Thyroid gland (tissue), 4 donors: ENCODE measurements at regions not wholly inside any gene's neighbourhood (a gene's known extent, or its start where the extent isn't known, plus 50 kb on each side); places are given as distances from the start of the nearest gene placed in this dataset.

Source experiments
- DNase-seq, 2 donors: peaks; one replicate each; pipeline ENCODE4 v3.0.0-alpha.2; 2019
- H3K27ac ChIP-seq, 3 donors: fragments of 200-600 bp; sonication (generic); 1 replicate in 2 of 3; 2 replicates in 1 of 3; pipeline ENCODE4 v1.5.1; 2016 to 2019; ENCODE audit warnings: mild to moderate bottlenecking in 1 of 3, moderate library complexity in 1 of 3
- H3K27me3 ChIP-seq: fragments of 200-600 bp; sonication (generic); one replicate; pipeline ENCODE4 v1.5.1; 2019
- H3K36me3 ChIP-seq, 2 donors: fragments of 200-600 bp; sonication (generic); one replicate each; pipeline ENCODE4 v1.5.1; 2016 to 2019
- H3K4me1 ChIP-seq, 2 donors: fragments of 200-600 bp; sonication (generic); one replicate each; pipeline ENCODE4 v1.5.1; 2017 to 2019
- H3K4me3 ChIP-seq, 3 donors: fragments of 200-600 bp; sonication (generic); replicated peaks in 1 of 3; 1 replicate in 2 of 3; 2 replicates in 1 of 3; pipeline ENCODE4 v1.5.1; 2016; ENCODE audit warnings: mild to moderate bottlenecking in 1 of 3
- H3K9me3 ChIP-seq: fragments of 200-600 bp; sonication (generic); one replicate; pipeline ENCODE4 v1.5.1; 2017
- POLR2A ChIP-seq, 2 donors: fragments of 450-650 bp; IDR thresholded peaks; one replicate each; pipeline ENCODE4 v1.6.1; 2017; ENCODE audit warnings: antibody characterized with exemption in 2 of 2, mild to moderate bottlenecking in 2 of 2, moderate library complexity in 1 of 2
- WGBS, 2 donors: methylation state at CpG; one replicate each; pipeline ENCODE4 v1.1.5; 2017; 5-methylcytosine and 5-hydroxymethylcytosine counted together
- intact Hi-C: fragments of 100-400 bp; cut with DNase I; formaldehyde crosslinking; loops from one replicate; pipeline ENCODE4 v1.15.1; 2023
- TF ChIP-seq, protein P1 (sequence below), 6 experiments: fragments of 200-600 bp in 3 of 6; fragments of 450-650 bp in 3 of 6; sonication (generic) in 3 of 6; IDR thresholded peaks; one replicate each; pipeline ENCODE4 v1.5.1; 2016 to 2019; ENCODE audit warnings: antibody characterized with exemption in 6 of 6, mild to moderate bottlenecking in 2 of 6, inconsistent platforms in 1 of 6, moderate library complexity in 1 of 6

DNA sequence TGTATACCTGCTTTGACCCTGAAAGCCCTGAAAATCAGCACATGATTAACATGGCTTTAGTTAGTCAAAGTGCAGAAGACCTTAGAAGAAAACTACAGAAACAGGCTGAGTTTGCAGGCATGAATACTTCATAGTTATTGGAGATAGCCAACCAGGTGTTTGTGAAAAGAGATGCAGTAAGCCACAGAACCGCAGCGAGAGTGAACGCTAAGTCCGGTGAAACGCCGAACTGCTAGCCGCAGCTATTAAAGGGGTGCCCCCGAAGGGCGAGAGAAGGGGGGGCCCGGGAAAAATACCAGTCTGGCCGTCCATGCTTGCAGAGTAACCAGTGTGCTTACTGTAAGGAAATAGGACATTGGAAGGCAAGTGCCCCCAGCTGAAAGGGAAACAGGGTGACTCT is 784.0 kb upstream of the TMEM132C start:
- H3K4me3 ChIP-seq: no peak overlapping the region
- DNase-seq: no peak
- 89 to 92% methylated on average over 11 of the region's 11 CpGs for WGBS, 2 donors
- TF ChIP-seq, protein P1, sequence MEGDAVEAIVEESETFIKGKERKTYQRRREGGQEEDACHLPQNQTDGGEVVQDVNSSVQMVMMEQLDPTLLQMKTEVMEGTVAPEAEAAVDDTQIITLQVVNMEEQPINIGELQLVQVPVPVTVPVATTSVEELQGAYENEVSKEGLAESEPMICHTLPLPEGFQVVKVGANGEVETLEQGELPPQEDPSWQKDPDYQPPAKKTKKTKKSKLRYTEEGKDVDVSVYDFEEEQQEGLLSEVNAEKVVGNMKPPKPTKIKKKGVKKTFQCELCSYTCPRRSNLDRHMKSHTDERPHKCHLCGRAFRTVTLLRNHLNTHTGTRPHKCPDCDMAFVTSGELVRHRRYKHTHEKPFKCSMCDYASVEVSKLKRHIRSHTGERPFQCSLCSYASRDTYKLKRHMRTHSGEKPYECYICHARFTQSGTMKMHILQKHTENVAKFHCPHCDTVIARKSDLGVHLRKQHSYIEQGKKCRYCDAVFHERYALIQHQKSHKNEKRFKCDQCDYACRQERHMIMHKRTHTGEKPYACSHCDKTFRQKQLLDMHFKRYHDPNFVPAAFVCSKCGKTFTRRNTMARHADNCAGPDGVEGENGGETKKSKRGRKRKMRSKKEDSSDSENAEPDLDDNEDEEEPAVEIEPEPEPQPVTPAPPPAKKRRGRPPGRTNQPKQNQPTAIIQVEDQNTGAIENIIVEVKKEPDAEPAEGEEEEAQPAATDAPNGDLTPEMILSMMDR (IDR thresholded peaks at IDR 0.05): no peak
- TF ChIP-seq POLR2A (IDR thresholded peaks at IDR 0.05): no peak
- intact Hi-C loops: no loop called here
- no peaks in the 10 kb centered on the region for H3K27me3 ChIP-seq
- H3K9me3 ChIP-seq: no peaks in the 10 kb centered on the region
- no peaks in the 10 kb centered on the region for H3K36me3 ChIP-seq
- H3K4me1 ChIP-seq: no peaks in the 10 kb centered on the region
- no peak overlapping the region for H3K27ac ChIP-seq

DNA sequence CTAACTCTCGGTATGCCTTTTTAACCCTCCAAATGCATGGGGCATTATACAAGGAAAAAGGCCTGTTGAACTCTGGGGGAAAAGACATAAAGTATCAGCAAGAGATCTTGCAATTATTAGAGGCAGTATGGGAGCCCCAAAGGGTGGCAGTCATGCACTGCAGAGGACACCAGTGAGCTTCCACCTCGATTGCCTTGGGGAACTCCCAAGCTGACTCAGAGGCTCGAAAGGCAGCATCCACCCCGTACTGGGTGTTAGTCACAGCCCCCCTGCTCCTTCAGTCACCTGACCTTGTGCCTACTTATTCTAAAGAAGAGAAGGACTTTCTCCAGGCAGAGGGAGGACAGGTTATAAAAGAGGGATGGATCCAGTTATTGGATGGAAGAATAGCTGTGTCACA is 781.4 kb upstream of the TMEM132C start:
- WGBS, 2 donors: 69 to 72% methylated on average over 3 to 4 of the region's 4 CpGs
- no peak for TF ChIP-seq POLR2A (IDR thresholded peaks at IDR 0.05)
- TF ChIP-seq, protein P1 (IDR thresholded peaks at IDR 0.05): no peak
- DNase-seq: no peak
- Histone ChIP-seq H3K27me3 (no peaks in the 10 kb centered on the region), H3K27ac (no peak overlapping the region), H3K9me3 (no peaks in the 10 kb centered on the region), H3K36me3 (no peaks in the 10 kb centered on the region), H3K4me3 (no peak overlapping the region), H3K4me1 (no peaks in the 10 kb centered on the region)
- intact Hi-C loops: no loop called here

DNA sequence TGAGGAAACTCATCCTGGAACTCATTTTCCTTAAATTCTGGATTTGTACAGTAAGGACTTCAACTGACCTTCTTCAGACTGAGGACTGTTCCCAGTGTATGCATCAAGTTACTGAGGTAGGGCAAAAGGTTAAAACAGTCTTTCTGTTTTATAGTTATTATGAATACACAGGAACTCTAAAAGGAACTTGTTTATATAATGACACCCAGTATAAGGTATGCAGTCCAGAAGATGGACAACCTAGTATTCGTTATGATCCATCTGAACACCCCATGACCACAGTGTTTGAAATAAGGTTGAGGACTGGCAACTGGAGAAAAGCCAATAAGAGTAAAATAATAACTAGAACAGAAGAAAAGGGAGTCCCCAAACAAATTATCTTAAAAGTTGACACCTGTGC is 779.9 kb upstream of the TMEM132C start:
- 83 to 90% methylated on average over 1 of the region's 1 CpG for WGBS, 2 donors
- H3K4me3 ChIP-seq: no peak overlapping the region
- no peaks in the 10 kb centered on the region for H3K4me1 ChIP-seq
- TF ChIP-seq POLR2A (IDR thresholded peaks at IDR 0.05): no peak
- TF ChIP-seq, protein P1 (IDR thresholded peaks at IDR 0.05): no peak
- no peaks in the 10 kb centered on the region for H3K9me3 ChIP-seq
- no peak overlapping the region for H3K27ac ChIP-seq
- no peak for DNase-seq
- no peaks in the 10 kb centered on the region for H3K36me3 ChIP-seq
- no peaks in the 10 kb centered on the region for H3K27me3 ChIP-seq
- intact Hi-C loops: no loop called here

DNA sequence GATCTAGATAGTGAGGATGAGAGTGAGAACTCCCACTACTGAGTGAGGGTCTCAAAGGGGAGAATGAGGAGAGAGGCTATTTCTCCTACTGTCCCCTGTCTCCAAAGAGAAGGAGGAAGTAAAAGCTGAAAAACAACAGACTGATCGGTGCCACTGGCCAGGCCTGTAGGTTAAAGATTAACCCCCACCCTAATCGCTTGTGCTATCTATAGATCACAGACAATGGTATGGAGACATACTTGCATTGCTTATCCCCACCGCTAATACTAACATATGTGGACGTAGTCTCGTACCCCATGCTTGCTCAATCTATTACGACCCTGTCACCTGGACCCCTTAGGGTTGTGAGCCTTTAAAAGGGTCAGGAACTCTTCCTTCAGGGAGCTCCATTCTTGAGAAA is 777.9 kb upstream of the TMEM132C start:
- TF ChIP-seq, protein P1 (IDR thresholded peaks at IDR 0.05): no peak
- TF ChIP-seq POLR2A (IDR thresholded peaks at IDR 0.05): no peak
- Histone ChIP-seq H3K4me1 (no peaks in the 10 kb centered on the region), H3K27me3 (no peaks in the 10 kb centered on the region), H3K9me3 (no peaks in the 10 kb centered on the region), H3K27ac (no peak overlapping the region), H3K4me3 (no peak overlapping the region), H3K36me3 (no peaks in the 10 kb centered on the region)
- 62 to 63% methylated on average over 6 of the region's 6 CpGs for WGBS, 2 donors
- intact Hi-C loops: no loop called here
- DNase-seq: no peak

DNA sequence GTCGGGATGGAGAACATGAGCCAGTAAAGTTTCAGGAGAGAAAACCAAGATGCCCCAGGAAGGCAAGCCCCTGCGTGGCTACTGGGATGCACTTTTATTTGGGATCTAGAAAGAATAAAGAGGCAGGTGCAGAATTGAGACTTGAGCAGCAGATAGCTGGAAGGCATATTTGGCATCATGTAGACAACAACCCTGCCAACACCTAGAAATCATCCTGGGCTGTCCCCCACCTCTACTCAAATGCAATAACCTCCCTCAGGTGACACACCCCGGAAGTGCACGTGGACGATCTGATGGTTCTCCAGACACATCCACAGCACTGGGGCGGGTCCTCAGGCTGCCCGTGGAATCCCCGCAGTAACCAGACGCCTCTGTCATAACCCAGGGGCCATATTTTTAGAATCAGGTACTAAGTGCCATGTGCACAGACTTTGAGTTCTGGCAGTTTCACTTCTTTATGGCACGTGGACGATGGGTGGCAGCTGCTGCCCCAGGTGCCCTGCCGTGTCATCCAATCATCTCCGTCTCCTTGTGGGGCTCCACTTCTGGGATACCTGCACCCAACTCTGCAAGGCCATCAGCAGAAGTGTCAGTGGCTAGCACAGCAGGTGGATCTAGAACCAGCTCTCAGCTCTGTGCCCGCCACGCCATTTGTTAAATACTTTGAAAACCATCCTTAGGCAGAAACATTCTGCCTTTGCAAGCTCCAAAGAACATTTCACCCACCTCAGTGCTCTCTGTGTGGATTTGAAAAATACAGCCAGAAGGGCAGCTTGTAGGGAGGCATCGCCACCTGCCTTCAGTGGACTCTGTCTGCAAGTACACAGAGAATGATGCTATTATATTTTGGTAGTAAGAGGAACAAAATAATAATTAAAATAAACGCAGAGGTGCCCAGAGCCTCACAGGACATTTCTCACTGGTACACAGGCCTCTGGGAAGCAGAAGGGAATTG is 771.7 kb upstream of the TMEM132C start:
- no peaks in the 10 kb centered on the region for H3K36me3 ChIP-seq
- 88 to 91% methylated on average over 11 to 17 of the region's 17 CpGs for WGBS, 2 donors
- no peaks in the 10 kb centered on the region for H3K9me3 ChIP-seq
- TF ChIP-seq, protein P1 (IDR thresholded peaks at IDR 0.05): no peak
- TF ChIP-seq POLR2A (IDR thresholded peaks at IDR 0.05): no peak
- no peaks in the 10 kb centered on the region for H3K4me1 ChIP-seq
- no peak for DNase-seq
- no peak overlapping the region for H3K4me3 ChIP-seq
- no peaks in the 10 kb centered on the region for H3K27me3 ChIP-seq
- intact Hi-C loops: no loop called here
- no peak overlapping the region for H3K27ac ChIP-seq
